Sigmoid colon (tissue), 6 donors: ENCODE measurements at regions not wholly inside any gene's neighbourhood (a gene's known extent, or its start where the extent isn't known, plus 50 kb on each side); places are given as distances from the start of the nearest gene placed in this dataset.

Experiments used
- DNase-seq: peaks from one replicate; pipeline ENCODE4 v3.0.0-alpha.2; 2019
- H3K27ac ChIP-seq, 4 donors: fragments of 200-600 bp; sonication (generic); one replicate each; pipeline ENCODE4 v1.5.1; 2016 to 2019; ENCODE audit warnings: mild to moderate bottlenecking in 1 of 4
- H3K27me3 ChIP-seq, 3 donors: fragments of 200-600 bp; sonication (generic); one replicate each; pipeline ENCODE4 v1.5.1; 2019; ENCODE audit warnings: mild to moderate bottlenecking in 1 of 3
- H3K36me3 ChIP-seq, 4 donors: fragments of 200-600 bp; sonication (generic); one replicate each; pipeline ENCODE4 v1.5.1; 2016 to 2019
- H3K4me1 ChIP-seq, 4 donors: fragments of 200-600 bp; sonication (generic); one replicate each; pipeline ENCODE4 v1.5.1; 2017 to 2019
- H3K4me3 ChIP-seq, 4 donors: fragments of 200-600 bp; sonication (generic); one replicate each; pipeline ENCODE4 v1.5.1; 2017 to 2019; ENCODE audit warnings: mild to moderate bottlenecking in 2 of 4, moderate library complexity in 1 of 4
- H3K9me3 ChIP-seq, 4 donors: fragments of 200-600 bp in 3 of 4; sonication (generic) in 3 of 4; one replicate each; pipeline versions ENCODE4 v1.5.1 to v1.6.1; 2013 to 2019
- EP300 ChIP-seq, 4 donors: sonication (generic); formaldehyde crosslinking; IDR thresholded peaks; one replicate each; pipeline ENCODE4 v1.6.1; 2017; ENCODE audit warnings: antibody characterized with exemption in 4 of 4
- POLR2A ChIP-seq, 2 donors: fragments of 450-650 bp; IDR thresholded peaks; one replicate each; pipeline ENCODE4 v1.6.1; 2016; ENCODE audit warnings: antibody characterized with exemption in 2 of 2, mild to moderate bottlenecking in 2 of 2, moderate library complexity in 2 of 2
- POLR2AphosphoS5 ChIP-seq, 4 donors: sonication (generic); formaldehyde crosslinking; IDR thresholded peaks; one replicate each; pipeline ENCODE4 v1.6.1; 2017; ENCODE audit warnings: antibody characterized with exemption in 4 of 4
- WGBS, 2 donors: extraction: QIAGEN DNeasy Blood & Tissue Kit; methylation state at CpG; one replicate each; pipeline ENCODE4 v1.1.7; 2013; 5-methylcytosine and 5-hydroxymethylcytosine counted together
- intact Hi-C: fragments of 100-400 bp; cut with DNase I; formaldehyde crosslinking; loops from one replicate; pipeline ENCODE4 v1.15.1; 2023
- TF ChIP-seq, protein P1 (sequence below), 4 experiments: fragments of 450-650 bp in 3 of 4; fragments of 200-600 bp in 1 of 4; IDR thresholded peaks; one replicate each; pipeline ENCODE4 v1.5.1; 2016 to 2019; ENCODE audit warnings: antibody characterized with exemption in 4 of 4, mild to moderate bottlenecking in 3 of 4, moderate library complexity in 2 of 4
- donor health status: healthy with polysubstance abuse.
- donor health status: healthy.

DNA sequence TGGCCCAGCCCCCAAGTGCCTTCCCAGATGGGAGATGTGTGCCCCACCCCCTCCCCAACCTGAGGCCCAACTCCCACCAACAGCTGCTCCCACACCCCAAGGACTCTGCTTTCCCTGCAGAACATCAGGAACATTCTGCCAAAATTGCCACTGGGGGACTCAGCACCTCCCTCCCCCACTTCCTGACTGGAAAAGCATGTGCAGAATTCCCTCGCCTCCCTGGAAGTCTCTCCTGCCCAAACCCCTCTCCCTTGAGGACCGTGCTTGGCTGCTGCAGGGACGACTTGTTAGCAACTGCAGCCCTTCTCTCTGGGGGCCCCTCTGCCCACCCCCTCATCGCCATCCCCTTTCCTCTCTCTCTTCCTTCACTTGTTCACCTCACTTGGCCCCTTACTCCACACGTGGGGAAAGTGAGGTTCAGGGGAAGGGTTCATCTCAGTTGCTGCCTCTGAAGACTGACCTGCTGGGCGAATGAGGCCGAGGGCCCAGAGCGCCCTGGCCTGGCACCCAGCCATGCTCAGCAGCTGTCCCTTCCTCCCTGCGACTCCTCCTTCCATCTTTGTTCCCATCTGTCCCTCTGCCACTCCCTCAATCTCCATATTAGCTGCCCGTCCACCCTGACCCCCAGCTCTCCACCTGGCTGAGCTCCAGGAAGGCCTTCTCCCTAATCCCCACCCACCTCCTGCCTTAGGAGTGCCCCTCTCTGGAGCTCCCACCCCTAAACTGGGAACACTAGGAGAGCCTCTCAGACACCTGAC is 105.1 kb downstream of the CHST1 start:
- H3K27me3 ChIP-seq, result peaks cover 0 to 3% (median 0%) of the 10 kb centered on the region in 3 donors
- no peak for DNase-seq
- no peaks in the 10 kb centered on the region for H3K36me3 ChIP-seq
- WGBS, 2 donors, result 32 to 49% methylated on average over 10 of the region's 10 CpGs
- intact Hi-C loops, result no loop called here
- H3K4me3 ChIP-seq, result no peak overlapping the region
- TF ChIP-seq POLR2AphosphoS5 (IDR thresholded peaks at IDR 0.05) (no peak), EP300 (IDR thresholded peaks at IDR 0.05) (no peak), POLR2A (IDR thresholded peaks at IDR 0.05) (no peak)
- TF ChIP-seq, protein P1, sequence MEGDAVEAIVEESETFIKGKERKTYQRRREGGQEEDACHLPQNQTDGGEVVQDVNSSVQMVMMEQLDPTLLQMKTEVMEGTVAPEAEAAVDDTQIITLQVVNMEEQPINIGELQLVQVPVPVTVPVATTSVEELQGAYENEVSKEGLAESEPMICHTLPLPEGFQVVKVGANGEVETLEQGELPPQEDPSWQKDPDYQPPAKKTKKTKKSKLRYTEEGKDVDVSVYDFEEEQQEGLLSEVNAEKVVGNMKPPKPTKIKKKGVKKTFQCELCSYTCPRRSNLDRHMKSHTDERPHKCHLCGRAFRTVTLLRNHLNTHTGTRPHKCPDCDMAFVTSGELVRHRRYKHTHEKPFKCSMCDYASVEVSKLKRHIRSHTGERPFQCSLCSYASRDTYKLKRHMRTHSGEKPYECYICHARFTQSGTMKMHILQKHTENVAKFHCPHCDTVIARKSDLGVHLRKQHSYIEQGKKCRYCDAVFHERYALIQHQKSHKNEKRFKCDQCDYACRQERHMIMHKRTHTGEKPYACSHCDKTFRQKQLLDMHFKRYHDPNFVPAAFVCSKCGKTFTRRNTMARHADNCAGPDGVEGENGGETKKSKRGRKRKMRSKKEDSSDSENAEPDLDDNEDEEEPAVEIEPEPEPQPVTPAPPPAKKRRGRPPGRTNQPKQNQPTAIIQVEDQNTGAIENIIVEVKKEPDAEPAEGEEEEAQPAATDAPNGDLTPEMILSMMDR (IDR thresholded peaks at IDR 0.05), result no peak
- no peak overlapping the region for H3K27ac ChIP-seq
- H3K9me3 ChIP-seq, result peaks cover 0 to 4% (median 0%) of the 10 kb centered on the region in 4 donors
- no peaks in the 10 kb centered on the region for H3K4me1 ChIP-seq

DNA sequence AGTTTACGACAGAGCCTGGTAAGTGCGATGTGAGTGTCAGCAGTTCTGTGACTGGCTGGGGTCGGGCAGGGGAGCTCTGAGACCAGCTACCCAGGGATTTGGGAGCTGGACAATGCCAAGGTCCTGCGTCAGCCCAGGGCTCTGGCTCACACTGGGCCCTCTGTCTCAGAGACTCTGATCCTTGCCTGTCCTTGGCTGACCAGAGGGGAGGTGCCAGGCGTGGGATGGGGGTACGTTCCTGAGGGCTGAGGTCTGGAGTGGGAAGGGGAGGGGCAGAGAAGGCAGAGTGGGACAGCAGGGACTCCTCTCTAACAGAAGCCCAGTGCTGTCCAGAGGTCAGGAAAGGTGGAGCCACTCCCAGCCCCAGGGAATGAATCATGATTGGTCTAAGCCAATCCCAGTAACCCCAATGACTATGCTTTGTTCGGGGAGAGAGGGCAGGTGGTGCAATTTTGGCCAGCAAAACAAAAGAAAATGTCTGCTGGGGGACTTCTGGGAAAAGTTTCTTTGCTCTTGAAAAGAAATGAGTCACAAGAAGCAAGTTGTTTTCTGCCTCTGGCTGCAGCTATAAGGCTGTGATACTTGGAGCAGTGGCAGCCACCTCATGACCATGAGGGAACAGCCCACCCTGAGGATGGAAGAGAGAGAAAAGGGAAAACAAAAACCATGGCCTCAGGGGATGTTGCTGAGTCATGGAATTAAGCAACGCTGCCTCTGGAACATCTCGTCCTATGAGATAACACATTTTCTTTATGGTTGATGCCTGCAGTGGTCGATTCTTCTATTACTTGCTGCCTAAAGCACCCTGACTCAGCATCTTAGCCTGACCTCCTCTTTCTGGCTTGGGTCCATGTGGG is 108.3 kb downstream of the CHST1 start:
- H3K4me3 ChIP-seq, result no peak overlapping the region
- peaks cover 0 to 4% (median 0%) of the 10 kb centered on the region in 4 donors for H3K9me3 ChIP-seq
- H3K27me3 ChIP-seq, result no peaks in the 10 kb centered on the region
- H3K36me3 ChIP-seq, result no peaks in the 10 kb centered on the region
- H3K27ac ChIP-seq, result no peak overlapping the region
- DNase-seq, result no peak
- no peaks in the 10 kb centered on the region for H3K4me1 ChIP-seq
- intact Hi-C loops, result no loop called here
- WGBS, 2 donors, result 50 to 67% methylated on average over 10 of the region's 10 CpGs
- TF ChIP-seq POLR2AphosphoS5 (IDR thresholded peaks at IDR 0.05) (no peak), EP300 (IDR thresholded peaks at IDR 0.05) (no peak), POLR2A (IDR thresholded peaks at IDR 0.05) (no peak)

DNA sequence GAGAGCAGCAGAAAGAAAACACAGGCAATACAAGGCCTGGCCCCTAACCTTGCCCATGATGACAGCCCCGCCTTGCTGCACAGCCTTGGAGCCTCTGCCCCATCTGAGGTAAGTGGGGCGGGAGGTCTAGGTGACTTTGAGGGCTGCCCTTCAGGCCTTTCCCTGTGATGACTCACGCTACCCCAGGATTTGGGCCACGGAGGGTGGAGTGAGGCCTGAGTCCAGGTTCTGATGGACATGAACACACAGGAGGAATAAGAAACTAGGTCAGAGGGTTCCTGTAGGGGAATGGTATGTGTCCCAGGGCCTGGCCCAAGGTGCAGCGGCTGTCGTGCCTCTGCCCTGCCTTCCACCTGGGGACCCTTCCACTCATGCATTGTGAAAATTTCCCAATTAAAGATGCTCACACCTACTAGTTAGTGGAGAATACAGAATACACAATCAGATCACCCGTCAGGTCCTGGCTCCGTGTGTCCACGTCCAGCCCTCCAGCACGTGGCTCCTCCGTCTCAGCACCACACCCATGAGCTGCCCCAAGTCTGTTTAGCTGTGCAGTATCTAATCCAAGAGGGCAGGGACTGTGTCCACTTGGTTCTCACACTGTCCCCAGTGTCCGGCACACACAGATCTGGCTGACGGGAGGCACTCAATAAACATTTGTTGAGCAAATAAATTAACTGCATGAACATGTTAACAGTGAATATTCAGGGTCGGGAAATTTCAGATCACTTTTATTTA is 111.0 kb downstream of the CHST1 start:
- no peak for TF ChIP-seq POLR2A (IDR thresholded peaks at IDR 0.05)
- TF ChIP-seq EP300 (IDR thresholded peaks at IDR 0.05), result no peak
- TF ChIP-seq, protein P1 (IDR thresholded peaks at IDR 0.05), result no peak
- TF ChIP-seq POLR2AphosphoS5 (IDR thresholded peaks at IDR 0.05), result no peak
- intact Hi-C loops, result no loop called here
- H3K9me3 ChIP-seq, result peaks cover 0 to 4% (median 0%) of the 10 kb centered on the region in 4 donors
- no peak for DNase-seq
- no peaks in the 10 kb centered on the region for H3K4me1 ChIP-seq
- H3K4me3 ChIP-seq, result no peak overlapping the region
- no peaks in the 10 kb centered on the region for H3K27me3 ChIP-seq
- no peaks in the 10 kb centered on the region for H3K36me3 ChIP-seq
- H3K27ac ChIP-seq, result no peak overlapping the region
- WGBS, 2 donors, result 38 to 65% methylated on average over 14 of the region's 14 CpGs

DNA sequence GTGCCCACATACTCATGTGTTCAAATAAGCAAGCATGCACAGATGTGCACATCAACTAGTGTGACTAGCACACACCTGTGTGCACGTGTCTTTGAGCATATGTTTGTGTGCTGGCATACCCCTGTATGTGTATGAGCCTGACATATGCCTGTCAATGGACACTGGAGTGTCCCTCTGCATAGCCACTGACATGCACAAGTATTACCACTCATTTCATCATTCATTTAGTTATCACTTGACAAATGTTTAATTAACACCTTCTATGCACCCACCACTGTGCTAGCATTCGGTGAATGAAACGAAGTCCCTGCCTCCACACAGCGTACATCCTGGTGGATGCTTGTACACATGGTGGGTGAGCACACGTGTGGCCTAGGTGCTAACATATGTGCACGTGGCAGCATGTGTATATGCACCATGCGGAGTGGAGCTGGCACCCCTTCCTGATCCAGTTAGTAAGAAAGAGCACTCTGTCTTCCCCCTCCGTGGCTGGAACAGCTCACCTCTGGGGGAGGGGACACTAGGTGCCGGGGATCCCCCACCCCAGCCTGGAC is 112.0 kb downstream of the CHST1 start:
- H3K27ac ChIP-seq, result no peak overlapping the region
- DNase-seq, result no peak
- H3K4me3 ChIP-seq, result no peak overlapping the region
- no peak for TF ChIP-seq POLR2A (IDR thresholded peaks at IDR 0.05)
- TF ChIP-seq EP300 (IDR thresholded peaks at IDR 0.05), result no peak
- no peak for TF ChIP-seq POLR2AphosphoS5 (IDR thresholded peaks at IDR 0.05)
- TF ChIP-seq, protein P1 (IDR thresholded peaks at IDR 0.05), result no peak
- 76 to 89% methylated on average over 9 of the region's 9 CpGs for WGBS, 2 donors
- H3K9me3 ChIP-seq, result peaks cover 0 to 4% (median 0%) of the 10 kb centered on the region in 4 donors
- intact Hi-C loops, result no loop called here
- H3K27me3 ChIP-seq, result no peaks in the 10 kb centered on the region
- no peaks in the 10 kb centered on the region for H3K36me3 ChIP-seq
- no peaks in the 10 kb centered on the region for H3K4me1 ChIP-seq
